ENCODE measurements at regions not wholly inside any gene's neighbourhood (a gene's known extent, or its start where the extent isn't known, plus 50 kb on each side); places are given as distances from the start of the nearest gene placed in this dataset.
A peak's percentile ranks its signal among the peaks of the same experiment; 100 is the strongest.

DNA sequence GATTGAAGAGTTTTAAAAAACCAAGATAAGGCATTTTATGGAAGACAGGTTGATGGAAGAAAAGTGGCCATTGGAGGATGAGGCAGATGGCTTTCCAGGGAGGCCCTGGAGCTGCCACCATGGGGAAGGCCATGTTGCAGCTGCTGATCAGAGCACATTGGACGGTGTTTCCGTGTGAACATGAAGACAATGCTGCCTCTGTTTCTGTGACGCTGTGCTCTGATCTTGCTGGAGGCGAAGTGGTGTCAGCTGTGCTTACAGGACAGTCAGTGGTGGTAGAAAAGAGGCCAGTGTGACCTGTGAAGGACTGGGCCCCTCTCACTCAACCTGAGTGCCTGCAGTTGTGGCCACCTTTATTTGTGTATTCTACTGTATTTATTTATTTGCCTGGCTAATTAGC, 132.9 kb downstream of the FAM204A start:
- intact Hi-C loops (cut with DNase I), result no loop called here

GRCh38 chr10:118207470-118208007, 134.6 kb downstream of the FAM204A start:
- DNase-seq, result peak; percentile 56
- Histone ChIP-seq H3K27me3 (no peaks in the 10 kb centered on the region), H3K4me1 (no peaks in the 10 kb centered on the region), H3K36me3 (no peaks in the 10 kb centered on the region), H3K9ac (ENCODE audit: low read depth in 2 of 2, low read length in 2 of 2) (no peak overlapping the region), H3K9me3 (no peaks in the 10 kb centered on the region), H3K4me3 (no peak overlapping the region), H3K27ac (no peak overlapping the region)
- intact Hi-C loops (cut with DNase I), result no loop called here
- TF ChIP-seq, protein P1, sequence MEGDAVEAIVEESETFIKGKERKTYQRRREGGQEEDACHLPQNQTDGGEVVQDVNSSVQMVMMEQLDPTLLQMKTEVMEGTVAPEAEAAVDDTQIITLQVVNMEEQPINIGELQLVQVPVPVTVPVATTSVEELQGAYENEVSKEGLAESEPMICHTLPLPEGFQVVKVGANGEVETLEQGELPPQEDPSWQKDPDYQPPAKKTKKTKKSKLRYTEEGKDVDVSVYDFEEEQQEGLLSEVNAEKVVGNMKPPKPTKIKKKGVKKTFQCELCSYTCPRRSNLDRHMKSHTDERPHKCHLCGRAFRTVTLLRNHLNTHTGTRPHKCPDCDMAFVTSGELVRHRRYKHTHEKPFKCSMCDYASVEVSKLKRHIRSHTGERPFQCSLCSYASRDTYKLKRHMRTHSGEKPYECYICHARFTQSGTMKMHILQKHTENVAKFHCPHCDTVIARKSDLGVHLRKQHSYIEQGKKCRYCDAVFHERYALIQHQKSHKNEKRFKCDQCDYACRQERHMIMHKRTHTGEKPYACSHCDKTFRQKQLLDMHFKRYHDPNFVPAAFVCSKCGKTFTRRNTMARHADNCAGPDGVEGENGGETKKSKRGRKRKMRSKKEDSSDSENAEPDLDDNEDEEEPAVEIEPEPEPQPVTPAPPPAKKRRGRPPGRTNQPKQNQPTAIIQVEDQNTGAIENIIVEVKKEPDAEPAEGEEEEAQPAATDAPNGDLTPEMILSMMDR (IDR thresholded peaks at IDR 0.05), result no peak

More for the DNA sequence above, 132.9 kb downstream of the FAM204A start:
- no peaks in the 10 kb centered on the region for H3K36me3 ChIP-seq
- TF ChIP-seq, protein P1 (IDR thresholded peaks at IDR 0.05), result no peak
- H3K9ac ChIP-seq (ENCODE audit: low read depth in 2 of 2, low read length in 2 of 2), result no peak overlapping the region
- no peaks in the 10 kb centered on the region for H3K9me3 ChIP-seq
- DNase-seq, result no peak
- H3K27ac ChIP-seq, result no peak overlapping the region
- no peaks in the 10 kb centered on the region for H3K27me3 ChIP-seq
- no peaks in the 10 kb centered on the region for H3K4me1 ChIP-seq
- no peak overlapping the region for H3K4me3 ChIP-seq

- no peak overlapping the region for H3K27ac ChIP-seq
- DNase-seq, result no peak
- no peak overlapping the region for H3K9ac ChIP-seq (ENCODE audit: low read depth in 2 of 2, low read length in 2 of 2)
- H3K4me3 ChIP-seq, result no peak overlapping the region
- no peaks in the 10 kb centered on the region for H3K4me1 ChIP-seq
- H3K9me3 ChIP-seq, result no peaks in the 10 kb centered on the region
- intact Hi-C loops (cut with DNase I), result no loop called here
- H3K36me3 ChIP-seq, result no peaks in the 10 kb centered on the region
- no peaks in the 10 kb centered on the region for H3K27me3 ChIP-seq
- TF ChIP-seq, protein P1 (IDR thresholded peaks at IDR 0.05), result no peak
These were observed 137.7 kb downstream of the FAM204A start for GRCh38 chr10:118204292-118204943.

- Histone ChIP-seq H3K27me3 (no peaks in the 10 kb centered on the region), H3K9ac (ENCODE audit: low read depth in 2 of 2, low read length in 2 of 2) (no peak overlapping the region), H3K4me1 (no peaks in the 10 kb centered on the region), H3K36me3 (no peaks in the 10 kb centered on the region), H3K27ac (no peak overlapping the region), H3K4me3 (no peak overlapping the region), H3K9me3 (no peaks in the 10 kb centered on the region)
- TF ChIP-seq, protein P1 (IDR thresholded peaks at IDR 0.05), result no peak
- DNase-seq, result no peak
- intact Hi-C loops (cut with DNase I), result no loop called here
These were observed 138.7 kb downstream of the FAM204A start for GRCh38 chr10:118203461-118203860.

DNA sequence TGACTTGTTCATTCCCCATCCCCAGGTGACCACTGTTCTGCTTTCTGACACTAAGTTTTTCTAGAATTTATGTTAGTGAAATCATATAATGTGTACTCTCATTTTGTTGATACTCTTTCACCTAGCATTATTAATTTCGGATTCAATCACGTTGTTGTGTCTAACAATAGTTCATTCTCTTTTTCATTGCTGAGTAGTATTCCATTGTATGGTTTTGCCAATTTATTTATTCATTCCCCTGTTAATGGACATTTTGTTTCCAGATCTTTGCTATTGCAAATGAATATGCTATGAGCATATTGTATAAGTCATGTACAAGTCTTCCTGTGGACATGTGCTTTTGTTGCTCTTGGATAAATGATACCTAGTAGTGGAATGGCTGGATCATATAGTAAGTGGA, 146.4 kb downstream of the FAM204A start:
- no peak overlapping the region for H3K4me3 ChIP-seq
- no peaks in the 10 kb centered on the region for H3K4me1 ChIP-seq
- H3K27me3 ChIP-seq, result no peaks in the 10 kb centered on the region
- no peak overlapping the region for H3K27ac ChIP-seq
- intact Hi-C loops (cut with DNase I), result no loop called here
- TF ChIP-seq, protein P1 (IDR thresholded peaks at IDR 0.05), result no peak
- no peaks in the 10 kb centered on the region for H3K36me3 ChIP-seq
- DNase-seq, result no peak
- no peak overlapping the region for H3K9ac ChIP-seq (ENCODE audit: low read depth in 2 of 2, low read length in 2 of 2)
- H3K9me3 ChIP-seq, result no peaks in the 10 kb centered on the region

All from colonic mucosa (tissue), 4 donors.